SK-N-SH (cell line): ENCODE measurements at regions not wholly inside any gene's neighbourhood (a gene's known extent, or its start where the extent isn't known, plus 50 kb on each side); places are given as distances from the start of the nearest gene placed in this dataset.

Source experiments
- CTCF ChIA-PET: fragments of 300-600, 350-600 bp; formaldehyde crosslinking; extraction: SDS; loops from one replicate; lab custom pipeline; 2021; lab: Yijun Ruan, JAX
- POLR2A ChIA-PET: fragments of 350-600 bp; sonication (Branson Sonifier 250); formaldehyde crosslinking; extraction: SDS; loops from one replicate; lab custom pipeline; 2020; ENCODE audit warnings: antibody characterized with exemption, inconsistent platforms; lab: Yijun Ruan, JAX
- DNase-seq: peaks from one replicate; pipeline ENCODE4 v3.0.0; 2012
- H2AFZ ChIP-seq: fragments of 200-600 bp; sonication (generic); 2 replicates; pipeline ENCODE4 v1.8.1; 2016; ENCODE audit warnings: antibody characterized with exemption, mild to moderate bottlenecking, low read depth
- H3F3A ChIP-seq: fragments of 200-600 bp; sonication (generic); replicated peaks from 2 replicates; pipeline ENCODE3; 2016; ENCODE audit warnings: antibody characterized with exemption, mild to moderate bottlenecking; ENCODE audit not compliant: insufficient read depth
- H3K27ac ChIP-seq, 2 experiments: fragments of 200-500 bp in 1 of 2; fragments of 200-600 bp in 1 of 2; sonication (Bioruptor generic) in 1 of 2; sonication (generic), shearing (Covaris generic) in 1 of 2; 2 replicates each; pipeline versions ENCODE4 v1.5.1 to v1.6.1; 2014 to 2016; ENCODE audit warnings: low read depth in 2 of 2, inconsistent platforms in 1 of 2, low read length in 1 of 2, mild to moderate bottlenecking in 1 of 2, mixed read lengths in 1 of 2
- H3K27me3 ChIP-seq: fragments of 200-600 bp; sonication (generic), shearing (Covaris generic); 2 replicates; pipeline ENCODE4 v1.6.1; 2016; ENCODE audit warnings: mixed run types; ENCODE audit not compliant: insufficient read depth
- H3K36me3 ChIP-seq, 2 experiments: fragments of 200-500 bp in 1 of 2; fragments of 200-600 bp in 1 of 2; sonication (Bioruptor generic) in 1 of 2; sonication (generic) in 1 of 2; replicated peaks in 1 of 2; 2 replicates each; pipeline versions ENCODE3 to v1.5.1; 2014 to 2016; ENCODE audit warnings: low read length in 1 of 2, mild to moderate bottlenecking in 1 of 2; ENCODE audit not compliant: insufficient read depth in 2 of 2, control insufficient read depth in 1 of 2
- H3K4me1 ChIP-seq, 2 experiments: fragments of 200-500 bp in 1 of 2; fragments of 200-600 bp in 1 of 2; sonication (Bioruptor generic) in 1 of 2; sonication (generic), shearing (Covaris generic) in 1 of 2; 2 replicates each; pipeline versions ENCODE4 v1.5.1 to v1.6.1; 2014 to 2016; ENCODE audit warnings: low read depth in 1 of 2, low read length in 1 of 2, mixed run types in 1 of 2; ENCODE audit not compliant: insufficient read depth in 2 of 2, control insufficient read depth in 1 of 2
- H3K4me2 ChIP-seq: fragments of 200-600 bp; sonication (generic), shearing (Covaris generic); 2 replicates; pipeline ENCODE4 v1.6.1; 2017; ENCODE audit warnings: mixed run types
- H3K4me3 ChIP-seq, 2 experiments: fragments of 200-500 bp in 1 of 2; fragments of 200-600 bp in 1 of 2; sonication (Bioruptor generic) in 1 of 2; sonication (generic), shearing (Covaris generic) in 1 of 2; 2 replicates each; pipeline versions ENCODE4 v1.5.1 to v1.8.1; 2014 to 2016; ENCODE audit warnings: low read depth in 2 of 2, inconsistent platforms in 1 of 2, low read length in 1 of 2, mild to moderate bottlenecking in 1 of 2, mixed read lengths in 1 of 2, moderate library complexity in 1 of 2
- H3K79me2 ChIP-seq: fragments of 200-600 bp; sonication (generic); 2 replicates; pipeline ENCODE4 v1.8.1; 2017; ENCODE audit warnings: mild to moderate bottlenecking; ENCODE audit not compliant: insufficient read depth
- H3K9ac ChIP-seq: fragments of 200-600 bp; sonication (generic); 2 replicates; pipeline ENCODE4 v1.6.1; 2017; ENCODE audit warnings: mixed run types
- H3K9me2 ChIP-seq: fragments of 200-600 bp; sonication (generic); 2 replicates; pipeline ENCODE4 v1.6.1; 2017; ENCODE audit warnings: mixed run types
- H3K9me3 ChIP-seq: fragments of 200-600 bp; sonication (generic); 2 replicates; pipeline ENCODE4 v1.6.1; 2017; ENCODE audit warnings: mixed run types, mild to moderate bottlenecking, moderate library complexity
- H4K20me1 ChIP-seq: fragments of 200-600 bp; sonication (generic); 2 replicates; pipeline ENCODE4 v1.6.1; 2017; ENCODE audit warnings: mild to moderate bottlenecking, mixed run types; ENCODE audit not compliant: insufficient read depth
- ELF1 ChIP-seq: IDR thresholded peaks from 2 replicates; pipeline ENCODE4 v1.4.0; 2012
- EZH2phosphoT487 ChIP-seq: fragments of 200-600 bp; sonication (generic); IDR thresholded peaks from 2 replicates; pipeline ENCODE4 v1.6.1; 2017; ENCODE audit warnings: low read depth, mixed run types, mild to moderate bottlenecking, antibody characterized with exemption, moderate library complexity, borderline replicate concordance
- FOXM1 ChIP-seq: IDR thresholded peaks from 2 replicates; pipeline ENCODE4 v1.4.0; 2012; ENCODE audit warnings: low read depth, mild to moderate bottlenecking
- GATA2 ChIP-seq: sonication (generic); formaldehyde crosslinking; IDR thresholded peaks from 2 replicates; pipeline ENCODE4 v1.5.0; 2020; ENCODE audit warnings: mild to moderate bottlenecking, missing genetic modification reagents
- MEF2A ChIP-seq: IDR thresholded peaks from 2 replicates; pipeline ENCODE4 v1.4.0; 2012; ENCODE audit warnings: low read depth, borderline replicate concordance
- POLR2AphosphoS5 ChIP-seq: IDR thresholded peaks from 2 replicates; pipeline ENCODE4 v1.6.1; 2012; ENCODE audit warnings: low read depth, low read length
- RFX5 ChIP-seq: IDR thresholded peaks from 2 replicates; pipeline ENCODE4 v1.6.1; 2012; ENCODE audit warnings: mild to moderate bottlenecking, improper control_type of control experiment, low read length
- SIN3A ChIP-seq: IDR thresholded peaks from 2 replicates; pipeline ENCODE4 v1.6.1; 2012; ENCODE audit warnings: low read depth, mild to moderate bottlenecking, low read length, moderate library complexity, borderline replicate concordance
- SMC3 ChIP-seq: IDR thresholded peaks from 2 replicates; pipeline ENCODE4 v1.6.1; 2012; ENCODE audit warnings: low read depth, low read length, improper control_type of control experiment
- TAF1 ChIP-seq: IDR thresholded peaks from 2 replicates; pipeline ENCODE4 v1.6.1; 2012; ENCODE audit warnings: low read depth, mild to moderate bottlenecking, low read length, moderate library complexity, borderline replicate concordance
- TCF12 ChIP-seq: IDR thresholded peaks from 2 replicates; pipeline ENCODE4 v1.4.0; 2012
- WGBS: methylation state at CpG from one replicate; pipeline ENCODE4 v1.1.6; 2017; ENCODE audit warnings: low lambda C conversion rate; 5-methylcytosine and 5-hydroxymethylcytosine counted together
- TF ChIP-seq, protein P1 (sequence below): IDR thresholded peaks from 2 replicates; pipeline ENCODE4 v1.4.0; 2012; ENCODE audit warnings: low read depth
- TF ChIP-seq, protein P2 (sequence below): fragments of 200-600 bp; sonication (generic); IDR thresholded peaks from 2 replicates; pipeline ENCODE4 v1.6.1; 2017; ENCODE audit warnings: antibody characterized with exemption, mild to moderate bottlenecking, moderate library complexity

DNA sequence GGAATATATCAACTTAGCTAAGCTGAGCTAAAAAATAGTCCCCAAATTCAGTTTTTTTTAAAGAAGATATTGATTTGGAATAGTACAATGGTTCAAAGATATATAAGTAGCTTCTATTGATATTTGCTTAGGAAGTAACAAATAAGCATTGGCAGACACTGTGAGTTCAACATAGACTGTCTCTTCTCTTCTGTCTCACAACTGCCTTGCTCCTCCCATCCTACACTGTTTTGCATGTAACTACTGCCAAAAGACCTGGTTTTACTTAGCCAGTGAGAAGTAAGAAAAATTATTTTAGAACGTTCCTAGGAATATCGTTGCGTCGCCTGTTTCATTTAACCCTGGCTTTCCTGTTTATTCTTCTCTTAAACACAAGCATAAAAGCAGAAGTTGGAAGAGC is 859.0 kb upstream of the SPRY2 start (continued):
- TF ChIP-seq, protein P1, sequence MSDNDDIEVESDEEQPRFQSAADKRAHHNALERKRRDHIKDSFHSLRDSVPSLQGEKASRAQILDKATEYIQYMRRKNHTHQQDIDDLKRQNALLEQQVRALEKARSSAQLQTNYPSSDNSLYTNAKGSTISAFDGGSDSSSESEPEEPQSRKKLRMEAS, result no peak
- no peak for TF ChIP-seq SMC3
- TF ChIP-seq, protein P2, sequence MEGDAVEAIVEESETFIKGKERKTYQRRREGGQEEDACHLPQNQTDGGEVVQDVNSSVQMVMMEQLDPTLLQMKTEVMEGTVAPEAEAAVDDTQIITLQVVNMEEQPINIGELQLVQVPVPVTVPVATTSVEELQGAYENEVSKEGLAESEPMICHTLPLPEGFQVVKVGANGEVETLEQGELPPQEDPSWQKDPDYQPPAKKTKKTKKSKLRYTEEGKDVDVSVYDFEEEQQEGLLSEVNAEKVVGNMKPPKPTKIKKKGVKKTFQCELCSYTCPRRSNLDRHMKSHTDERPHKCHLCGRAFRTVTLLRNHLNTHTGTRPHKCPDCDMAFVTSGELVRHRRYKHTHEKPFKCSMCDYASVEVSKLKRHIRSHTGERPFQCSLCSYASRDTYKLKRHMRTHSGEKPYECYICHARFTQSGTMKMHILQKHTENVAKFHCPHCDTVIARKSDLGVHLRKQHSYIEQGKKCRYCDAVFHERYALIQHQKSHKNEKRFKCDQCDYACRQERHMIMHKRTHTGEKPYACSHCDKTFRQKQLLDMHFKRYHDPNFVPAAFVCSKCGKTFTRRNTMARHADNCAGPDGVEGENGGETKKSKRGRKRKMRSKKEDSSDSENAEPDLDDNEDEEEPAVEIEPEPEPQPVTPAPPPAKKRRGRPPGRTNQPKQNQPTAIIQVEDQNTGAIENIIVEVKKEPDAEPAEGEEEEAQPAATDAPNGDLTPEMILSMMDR, result no peak
- TF ChIP-seq, all 33 proteins: peak for 0

DNA sequence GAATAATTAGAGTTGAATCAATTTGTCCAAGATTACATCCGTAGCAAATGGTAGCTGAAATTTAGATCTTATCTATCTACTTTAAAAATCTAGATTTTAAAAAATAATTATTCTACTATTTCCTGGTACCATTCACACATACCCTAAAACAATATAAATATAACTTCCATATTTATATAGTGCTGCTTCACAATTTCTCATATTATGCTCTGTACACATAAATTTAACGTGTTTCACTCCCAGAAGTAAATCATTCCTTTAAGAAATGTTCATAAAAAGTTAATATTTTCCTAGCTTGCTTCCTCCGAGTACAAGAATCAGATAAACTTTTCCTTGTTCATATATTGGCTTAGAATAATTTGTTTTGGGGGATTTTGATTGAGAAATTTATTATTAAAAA is 857.0 kb upstream of the SPRY2 start:
- Histone ChIP-seq H2AFZ (no peak overlapping the region), H3K27me3 (no peaks in the 10 kb centered on the region), H3K36me3 (no peaks in the 10 kb centered on the region), H3K4me3 (no peak overlapping the region), H3K9me3 (no peaks in the 10 kb centered on the region), H3F3A (no peaks in the 10 kb centered on the region), H3K9me2 (no peaks in the 10 kb centered on the region), H3K79me2 (no peaks in the 10 kb centered on the region), H3K27ac (no peak overlapping the region), H3K9ac (no peak overlapping the region), H3K4me1 (no peaks in the 10 kb centered on the region), H3K4me2 (no peak overlapping the region), H4K20me1 (no peaks in the 10 kb centered on the region)
- ChIA-PET CTCF (interaction anchor here (0.6 to 1.5 kb wide), 2 partner anchors 16 to 27 kb away, joined by 3 to 4 read pairs; no protein-coding TSS in a partner anchor), POLR2A (no interaction called here)
- WGBS, result under 1% methylated on average over 3 of the region's 3 CpGs
- no peak for DNase-seq
- TF ChIP-seq FOXM1 (no peak), TCF12 (no peak), SIN3A (no peak), TAF1 (no peak), ELF1 (no peak), MEF2A (no peak)
- TF ChIP-seq, protein P2, result no peak

DNA sequence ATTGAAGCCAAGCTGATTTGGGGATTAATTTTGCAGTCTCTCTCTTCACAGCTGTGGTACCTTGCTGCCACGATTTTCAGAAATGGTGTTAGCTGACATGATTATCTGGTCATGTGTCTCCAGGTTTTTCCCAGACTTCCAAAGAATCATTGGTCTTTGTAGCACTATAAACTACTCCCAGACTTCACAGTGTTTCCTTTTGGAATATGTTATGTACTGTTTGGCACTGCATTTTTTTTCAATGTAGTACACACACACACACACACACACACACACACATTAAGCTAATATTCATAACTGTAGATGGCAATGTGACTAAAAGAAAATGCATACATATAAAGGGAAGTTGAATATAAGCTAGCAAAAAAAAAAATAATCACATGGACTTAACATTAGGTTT is 856.6 kb upstream of the SPRY2 start:
- no peaks in the 10 kb centered on the region for H3F3A ChIP-seq
- H3K27me3 ChIP-seq, result no peaks in the 10 kb centered on the region
- DNase-seq, result no peak
- ChIA-PET CTCF (interaction anchor here (0.6 to 1.5 kb wide), 2 partner anchors 15 to 27 kb away, joined by 3 to 4 read pairs; no protein-coding TSS in a partner anchor), POLR2A (no interaction called here)
- no peak overlapping the region for H3K9ac ChIP-seq
- no peak overlapping the region for H3K4me3 ChIP-seq
- H2AFZ ChIP-seq, result no peak overlapping the region
- no peaks in the 10 kb centered on the region for H3K79me2 ChIP-seq
- no peaks in the 10 kb centered on the region for H3K9me3 ChIP-seq
- H4K20me1 ChIP-seq, result no peaks in the 10 kb centered on the region
- 5% methylated on average over 1 of the region's 1 CpG for WGBS
- H3K9me2 ChIP-seq, result no peaks in the 10 kb centered on the region
- no peaks in the 10 kb centered on the region for H3K36me3 ChIP-seq
- no peak overlapping the region for H3K27ac ChIP-seq
- H3K4me1 ChIP-seq, result no peaks in the 10 kb centered on the region
- H3K4me2 ChIP-seq, result no peak overlapping the region
- no peak for TF ChIP-seq RFX5
- no peak for TF ChIP-seq EZH2phosphoT487
- no peak for TF ChIP-seq POLR2AphosphoS5
- TF ChIP-seq, protein P2, result no peak
- TF ChIP-seq GATA2, result no peak
